Liver (tissue), 8 donors: ENCODE measurements at regions not wholly inside any gene's neighbourhood (a gene's known extent, or its start where the extent isn't known, plus 50 kb on each side); places are given as distances from the start of the nearest gene placed in this dataset.

ENCODE experiments used
- DNase-seq: peaks from one replicate; pipeline ENCODE4 v3.0.0-alpha.2; 2017; ENCODE audit warnings: low spot score
- H3K27ac ChIP-seq, 2 donors: one replicate each; pipeline ENCODE4 v1.7.0; 2013; ENCODE audit warnings: inconsistent platforms in 2 of 2, low read length in 2 of 2, control low read depth in 1 of 2, low read depth in 1 of 2, mild to moderate bottlenecking in 1 of 2
- H3K27me3 ChIP-seq, 4 donors: one replicate each; pipeline versions ENCODE4 v1.6.1 to v1.7.0; 2013; ENCODE audit warnings: low read length in 3 of 4, inconsistent platforms in 1 of 4, mild to moderate bottlenecking in 1 of 4, moderate library complexity in 1 of 4; ENCODE audit not compliant: control insufficient read depth in 4 of 4, insufficient read depth in 4 of 4
- H3K36me3 ChIP-seq, 4 donors: one replicate each; pipeline versions ENCODE4 v1.6.1 to v1.7.0; 2013; ENCODE audit warnings: low read length in 3 of 4, mild to moderate bottlenecking in 3 of 4, low read depth in 1 of 4, moderate library complexity in 1 of 4; ENCODE audit not compliant: control insufficient read depth in 4 of 4, insufficient read depth in 3 of 4
- H3K4me1 ChIP-seq, 4 donors: one replicate each; pipeline versions ENCODE4 v1.6.1 to v1.7.0; 2013; ENCODE audit warnings: low read length in 3 of 4, mild to moderate bottlenecking in 3 of 4, moderate library complexity in 1 of 4; ENCODE audit not compliant: control insufficient read depth in 4 of 4, insufficient read depth in 4 of 4
- H3K4me3 ChIP-seq, 3 donors: one replicate each; pipeline versions ENCODE4 v1.6.1 to v1.7.0; 2013; ENCODE audit warnings: low read length in 3 of 3, control low read depth in 1 of 3, low read depth in 1 of 3, mild to moderate bottlenecking in 1 of 3
- H3K9ac ChIP-seq, 2 donors: one replicate each; pipeline ENCODE4 v1.7.0; 2013; ENCODE audit warnings: low read length in 2 of 2, mild to moderate bottlenecking in 2 of 2, moderate library complexity in 2 of 2, control low read depth in 1 of 2, low read depth in 1 of 2
- H3K9me3 ChIP-seq, 4 donors: one replicate each; pipeline versions ENCODE4 v1.6.1 to v1.7.0; 2013; ENCODE audit warnings: low read length in 3 of 4; ENCODE audit not compliant: control insufficient read depth in 4 of 4
- EGR1 ChIP-seq, 2 donors: IDR thresholded peaks; 2 replicates each; pipeline ENCODE4 v1.6.1; 2016 to 2018; ENCODE audit warnings: antibody characterized with exemption in 2 of 2, low read depth in 2 of 2
- FOXA1 ChIP-seq: IDR thresholded peaks from 2 replicates; pipeline ENCODE4 v1.6.1; 2016; ENCODE audit warnings: antibody characterized with exemption
- FOXA2 ChIP-seq: IDR thresholded peaks from 2 replicates; pipeline ENCODE4 v1.6.1; 2016; ENCODE audit warnings: antibody characterized with exemption
- HNF4A ChIP-seq, 2 donors: conservative IDR thresholded peaks; 2 replicates each; pipeline ENCODE4 v1.6.1; 2016; ENCODE audit warnings: antibody characterized with exemption in 2 of 2, mild to moderate bottlenecking in 2 of 2
- HNF4G ChIP-seq: IDR thresholded peaks from 2 replicates; pipeline ENCODE4 v1.6.1; 2016; ENCODE audit warnings: antibody characterized with exemption
- JUND ChIP-seq, 2 donors: IDR thresholded peaks; 2 replicates each; pipeline ENCODE4 v1.6.1; 2016; ENCODE audit warnings: antibody characterized with exemption in 2 of 2
- NR2F2 ChIP-seq: IDR thresholded peaks from 2 replicates; pipeline ENCODE4 v1.6.1; 2016; ENCODE audit warnings: antibody characterized with exemption
- RAD21 ChIP-seq, 2 donors: IDR thresholded peaks; 2 replicates each; pipeline ENCODE4 v1.6.1; 2016; ENCODE audit warnings: antibody characterized with exemption in 2 of 2, mild to moderate bottlenecking in 2 of 2
- RXRA ChIP-seq, 2 donors: IDR thresholded peaks; 2 replicates each; pipeline ENCODE4 v1.6.1; 2017 to 2018; ENCODE audit warnings: antibody characterized with exemption in 2 of 2, mild to moderate bottlenecking in 1 of 2
- SP1 ChIP-seq: IDR thresholded peaks from 2 replicates; pipeline ENCODE4 v1.6.1; 2018; ENCODE audit warnings: antibody characterized with exemption, mild to moderate bottlenecking
- WGBS: extraction: QIAGEN DNeasy Blood & Tissue Kit; methylation state at CpG from one replicate; pipeline ENCODE4 v1.1.7; 2013; 5-methylcytosine and 5-hydroxymethylcytosine counted together
- TF ChIP-seq, protein P1 (sequence below): IDR thresholded peaks from 2 replicates; pipeline ENCODE4 v1.6.1; 2016; ENCODE audit warnings: antibody characterized with exemption
- TF ChIP-seq, protein P2 (sequence below): IDR thresholded peaks from 2 replicates; pipeline ENCODE4 v1.6.1; 2016; ENCODE audit warnings: antibody characterized with exemption
- TF ChIP-seq, protein P3 (sequence below): fragments of 150-350 bp; IDR thresholded peaks from 2 replicates; pipeline ENCODE4 v1.5.1; 2017; ENCODE audit warnings: improper control_type of control experiment, low read depth, low read length; ENCODE audit not compliant: missing input control
- donor health status: healthy.
- donor health status: healthy.
- donor health status: healthy.
- donor health status: healthy.
- donor health status: healthy.

DNA sequence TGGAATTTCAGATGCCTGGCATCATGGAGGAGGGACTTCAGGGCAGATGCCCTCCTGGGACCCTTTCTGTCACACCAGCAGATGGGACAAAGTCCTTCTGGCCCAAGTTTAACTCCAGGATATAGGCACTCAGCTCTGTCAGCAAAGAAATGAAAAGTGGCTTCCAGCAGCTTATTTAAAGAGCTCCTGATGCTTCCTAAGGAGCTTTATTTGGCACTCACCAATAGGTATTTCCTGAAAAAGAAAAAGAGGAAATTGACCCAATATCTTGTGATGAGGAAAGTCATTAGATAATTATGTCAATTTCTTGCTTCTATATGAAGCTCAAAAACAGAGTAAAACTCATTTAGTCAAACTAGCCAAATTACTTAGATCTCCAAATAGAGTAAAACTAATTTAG, 224.6 kb downstream of the RAP2A start:
- Histone ChIP-seq H3K36me3 (no peaks in the 10 kb centered on the region), H3K27me3 (no peaks in the 10 kb centered on the region), H3K27ac (no peak overlapping the region), H3K4me1 (no peaks in the 10 kb centered on the region), H3K9me3 (no peaks in the 10 kb centered on the region), H3K4me3 (no peak overlapping the region), H3K9ac (no peak overlapping the region)
- TF ChIP-seq RAD21 (IDR thresholded peaks at IDR 0.05) (no peak), HNF4G (no peak), NR2F2 (no peak)
- no peak for DNase-seq

DNA sequence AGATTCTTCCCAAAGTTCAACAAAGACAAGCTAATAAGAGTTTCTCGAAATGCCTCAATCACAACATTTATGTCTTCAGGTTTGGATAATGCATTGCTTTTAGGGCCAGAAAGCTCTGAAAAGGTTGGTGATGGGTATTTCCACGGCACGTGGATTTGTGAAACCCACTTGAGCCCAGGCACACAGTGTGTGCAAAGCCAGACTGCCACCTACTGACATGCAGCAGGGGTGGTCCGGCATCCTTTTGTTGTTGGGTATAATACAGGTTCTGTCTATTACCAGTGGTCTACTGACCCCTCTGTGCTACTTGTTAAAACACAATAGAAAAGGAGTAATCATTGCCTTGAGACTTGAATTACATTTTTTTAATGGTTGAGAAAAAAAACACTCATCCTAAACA, 225.6 kb downstream of the RAP2A start:
- no peak for DNase-seq
- H3K36me3 ChIP-seq: no peaks in the 10 kb centered on the region
- TF ChIP-seq HNF4A (conservative IDR thresholded peaks at IDR 0.05) (no peak), RAD21 (IDR thresholded peaks at IDR 0.05) (peak; percentile 65 to 69), RXRA (IDR thresholded peaks at IDR 0.05) (no peak), FOXA2 (no peak), JUND (IDR thresholded peaks at IDR 0.05) (no peak)
- TF ChIP-seq, protein P1, sequence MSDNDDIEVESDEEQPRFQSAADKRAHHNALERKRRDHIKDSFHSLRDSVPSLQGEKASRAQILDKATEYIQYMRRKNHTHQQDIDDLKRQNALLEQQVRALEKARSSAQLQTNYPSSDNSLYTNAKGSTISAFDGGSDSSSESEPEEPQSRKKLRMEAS: no peak
- TF ChIP-seq, protein P2, sequence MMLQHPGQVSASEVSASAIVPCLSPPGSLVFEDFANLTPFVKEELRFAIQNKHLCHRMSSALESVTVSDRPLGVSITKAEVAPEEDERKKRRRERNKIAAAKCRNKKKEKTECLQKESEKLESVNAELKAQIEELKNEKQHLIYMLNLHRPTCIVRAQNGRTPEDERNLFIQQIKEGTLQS: no peak
- TF ChIP-seq, protein P3, sequence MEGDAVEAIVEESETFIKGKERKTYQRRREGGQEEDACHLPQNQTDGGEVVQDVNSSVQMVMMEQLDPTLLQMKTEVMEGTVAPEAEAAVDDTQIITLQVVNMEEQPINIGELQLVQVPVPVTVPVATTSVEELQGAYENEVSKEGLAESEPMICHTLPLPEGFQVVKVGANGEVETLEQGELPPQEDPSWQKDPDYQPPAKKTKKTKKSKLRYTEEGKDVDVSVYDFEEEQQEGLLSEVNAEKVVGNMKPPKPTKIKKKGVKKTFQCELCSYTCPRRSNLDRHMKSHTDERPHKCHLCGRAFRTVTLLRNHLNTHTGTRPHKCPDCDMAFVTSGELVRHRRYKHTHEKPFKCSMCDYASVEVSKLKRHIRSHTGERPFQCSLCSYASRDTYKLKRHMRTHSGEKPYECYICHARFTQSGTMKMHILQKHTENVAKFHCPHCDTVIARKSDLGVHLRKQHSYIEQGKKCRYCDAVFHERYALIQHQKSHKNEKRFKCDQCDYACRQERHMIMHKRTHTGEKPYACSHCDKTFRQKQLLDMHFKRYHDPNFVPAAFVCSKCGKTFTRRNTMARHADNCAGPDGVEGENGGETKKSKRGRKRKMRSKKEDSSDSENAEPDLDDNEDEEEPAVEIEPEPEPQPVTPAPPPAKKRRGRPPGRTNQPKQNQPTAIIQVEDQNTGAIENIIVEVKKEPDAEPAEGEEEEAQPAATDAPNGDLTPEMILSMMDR: peak; percentile 23
- 44% methylated on average over 4 of the region's 4 CpGs for WGBS
- no peak overlapping the region for H3K27ac ChIP-seq
- no peaks in the 10 kb centered on the region for H3K27me3 ChIP-seq
- H3K4me3 ChIP-seq: no peak overlapping the region
- H3K9me3 ChIP-seq: no peaks in the 10 kb centered on the region
- H3K9ac ChIP-seq: no peak overlapping the region
- no peaks in the 10 kb centered on the region for H3K4me1 ChIP-seq

DNA sequence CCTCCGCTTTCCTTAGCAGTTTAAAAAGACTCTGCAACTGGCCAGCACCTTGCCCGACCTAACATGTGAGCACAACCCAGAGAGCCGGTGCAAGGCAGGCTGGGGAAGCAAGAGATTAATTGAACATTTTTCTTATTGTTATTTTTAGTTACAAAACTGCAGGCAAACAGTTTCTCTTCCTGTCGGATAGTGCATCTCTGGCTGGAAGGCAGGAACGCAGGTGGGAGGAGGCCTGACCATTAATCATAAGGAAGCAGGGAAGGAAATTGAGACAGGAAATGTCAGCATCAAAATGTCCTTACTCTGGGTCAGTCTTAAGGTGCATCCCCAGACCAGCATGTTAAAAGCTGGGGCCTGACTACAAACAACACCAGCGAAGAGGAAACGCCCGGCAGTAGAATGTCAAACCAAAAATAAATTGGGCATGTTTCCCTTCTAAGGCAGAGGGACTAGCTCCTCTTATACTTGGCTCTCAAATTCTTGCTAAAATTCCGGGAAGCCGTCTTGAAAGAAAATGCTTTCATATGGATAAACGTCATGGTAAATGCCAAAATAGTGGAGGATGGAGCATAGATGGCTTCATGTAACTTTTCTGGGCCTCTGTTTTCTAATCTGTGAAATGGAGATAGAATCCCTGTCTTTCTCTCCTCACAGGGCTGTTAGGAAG, 226.8 kb downstream of the RAP2A start:
- H3K27ac ChIP-seq: no peak overlapping the region
- WGBS: 66% methylated on average over 11 of the region's 11 CpGs
- no peaks in the 10 kb centered on the region for H3K4me1 ChIP-seq
- H3K9me3 ChIP-seq: no peaks in the 10 kb centered on the region
- no peaks in the 10 kb centered on the region for H3K36me3 ChIP-seq
- no peak for DNase-seq
- no peaks in the 10 kb centered on the region for H3K27me3 ChIP-seq
- TF ChIP-seq RXRA (IDR thresholded peaks at IDR 0.05) (no peak), HNF4G (no peak), FOXA1 (no peak), EGR1 (IDR thresholded peaks at IDR 0.05; ENCODE audit: low read depth in 2 of 2) (no peak), NR2F2 (no peak), SP1 (no peak)
- H3K9ac ChIP-seq: no peak overlapping the region
- no peak overlapping the region for H3K4me3 ChIP-seq
